Upper lobe of left lung (tissue), 4 donors: ENCODE measurements at regions not wholly inside any gene's neighbourhood (a gene's known extent, or its start where the extent isn't known, plus 50 kb on each side); places are given as distances from the start of the nearest gene placed in this dataset.

Experiments
- POLR2AphosphoS5 ChIP-seq, 2 donors: sonication (generic); formaldehyde crosslinking; IDR thresholded peaks; one replicate each; pipeline ENCODE4 v1.5.1; 2017; ENCODE audit warnings: antibody characterized with exemption in 2 of 2
- TF ChIP-seq, protein P1 (sequence below), 6 experiments: fragments of 450-650 bp in 4 of 6; fragments of 200-600 bp in 2 of 6; sonication (generic) in 2 of 6; IDR thresholded peaks; one replicate each; pipeline ENCODE4 v1.5.1; 2016 to 2019; ENCODE audit warnings: antibody characterized with exemption in 6 of 6

DNA sequence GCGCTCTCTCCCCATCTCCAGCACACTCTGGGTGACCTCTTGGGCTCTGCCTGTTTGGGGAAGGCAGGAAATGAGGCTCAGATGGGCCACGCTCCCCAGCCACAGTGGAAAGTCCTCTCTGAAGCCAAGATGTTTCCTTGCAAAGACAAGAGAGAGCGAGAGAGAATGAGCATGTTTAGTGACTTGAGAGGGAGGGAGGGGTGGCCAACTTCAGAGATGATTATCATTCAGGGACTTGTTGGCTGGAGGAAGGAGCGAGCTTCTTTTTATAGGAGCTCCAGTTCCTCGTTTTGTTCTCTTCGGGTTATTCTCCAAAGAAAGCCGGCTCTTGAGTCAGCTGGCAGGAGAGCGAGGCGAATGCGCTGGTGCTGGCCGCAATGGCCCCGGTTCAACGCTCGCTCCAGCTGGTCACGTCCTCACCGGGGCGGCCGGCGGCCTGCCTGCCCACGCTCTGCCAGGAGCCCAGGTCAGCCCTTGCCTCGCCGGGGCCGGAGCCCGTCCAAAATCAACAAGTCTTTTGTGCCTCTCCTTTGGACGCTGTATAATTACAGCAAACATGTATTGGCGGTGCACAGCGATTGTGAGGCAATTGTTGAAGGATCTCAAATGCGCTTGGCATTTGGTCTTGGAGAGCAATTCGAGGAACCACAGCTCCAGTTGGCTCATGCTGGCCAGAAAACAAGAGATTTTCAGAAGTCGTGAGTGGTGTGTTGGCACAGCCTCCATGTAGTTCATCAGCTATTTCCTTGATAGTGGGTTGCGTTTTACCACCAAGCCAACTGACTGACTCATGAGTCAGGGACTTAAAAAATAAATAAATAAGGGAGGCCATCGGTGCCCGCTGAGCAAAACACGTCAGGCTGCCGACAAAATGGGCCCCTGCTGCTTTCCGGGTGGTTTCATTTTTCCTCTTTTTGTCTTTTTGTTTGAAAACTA lies 288.6 kb downstream of the UACA start:
- TF ChIP-seq, protein P1, sequence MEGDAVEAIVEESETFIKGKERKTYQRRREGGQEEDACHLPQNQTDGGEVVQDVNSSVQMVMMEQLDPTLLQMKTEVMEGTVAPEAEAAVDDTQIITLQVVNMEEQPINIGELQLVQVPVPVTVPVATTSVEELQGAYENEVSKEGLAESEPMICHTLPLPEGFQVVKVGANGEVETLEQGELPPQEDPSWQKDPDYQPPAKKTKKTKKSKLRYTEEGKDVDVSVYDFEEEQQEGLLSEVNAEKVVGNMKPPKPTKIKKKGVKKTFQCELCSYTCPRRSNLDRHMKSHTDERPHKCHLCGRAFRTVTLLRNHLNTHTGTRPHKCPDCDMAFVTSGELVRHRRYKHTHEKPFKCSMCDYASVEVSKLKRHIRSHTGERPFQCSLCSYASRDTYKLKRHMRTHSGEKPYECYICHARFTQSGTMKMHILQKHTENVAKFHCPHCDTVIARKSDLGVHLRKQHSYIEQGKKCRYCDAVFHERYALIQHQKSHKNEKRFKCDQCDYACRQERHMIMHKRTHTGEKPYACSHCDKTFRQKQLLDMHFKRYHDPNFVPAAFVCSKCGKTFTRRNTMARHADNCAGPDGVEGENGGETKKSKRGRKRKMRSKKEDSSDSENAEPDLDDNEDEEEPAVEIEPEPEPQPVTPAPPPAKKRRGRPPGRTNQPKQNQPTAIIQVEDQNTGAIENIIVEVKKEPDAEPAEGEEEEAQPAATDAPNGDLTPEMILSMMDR (IDR thresholded peaks at IDR 0.05) = no peak
- TF ChIP-seq POLR2AphosphoS5 (IDR thresholded peaks at IDR 0.05) = peak; percentile 83 to 94
